ENCODE measurements at regions not wholly inside any gene's neighbourhood (a gene's known extent, or its start where the extent isn't known, plus 50 kb on each side); places are given as distances from the start of the nearest gene placed in this dataset.

DNA sequence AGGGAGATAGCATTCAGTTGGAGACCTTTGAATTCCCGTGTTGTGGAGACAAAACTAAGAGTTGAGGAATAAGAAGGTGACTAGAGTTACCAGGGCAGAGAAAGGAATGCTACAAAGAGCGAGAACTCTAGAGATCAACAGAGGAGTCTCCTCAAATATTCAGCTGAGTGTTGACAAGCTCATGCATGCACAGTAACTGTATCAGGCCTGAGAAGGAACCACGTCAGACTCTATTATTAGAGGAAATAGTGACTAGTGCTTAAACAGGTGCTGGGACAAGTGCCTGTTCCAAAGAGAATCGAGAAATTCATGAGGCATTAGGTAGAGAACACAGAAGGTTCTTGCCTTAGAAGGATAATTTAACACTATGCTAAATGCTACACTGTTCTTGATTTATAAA lies 333.8 kb upstream of the CHORDC1 start:
- no peak for TF ChIP-seq RORB (CRISPR knock-in tag; IDR thresholded peaks at IDR 0.05)
- TF ChIP-seq CREB1 (CRISPR knock-in tag; IDR thresholded peaks at IDR 0.05) = no peak
- TF ChIP-seq, protein P1, sequence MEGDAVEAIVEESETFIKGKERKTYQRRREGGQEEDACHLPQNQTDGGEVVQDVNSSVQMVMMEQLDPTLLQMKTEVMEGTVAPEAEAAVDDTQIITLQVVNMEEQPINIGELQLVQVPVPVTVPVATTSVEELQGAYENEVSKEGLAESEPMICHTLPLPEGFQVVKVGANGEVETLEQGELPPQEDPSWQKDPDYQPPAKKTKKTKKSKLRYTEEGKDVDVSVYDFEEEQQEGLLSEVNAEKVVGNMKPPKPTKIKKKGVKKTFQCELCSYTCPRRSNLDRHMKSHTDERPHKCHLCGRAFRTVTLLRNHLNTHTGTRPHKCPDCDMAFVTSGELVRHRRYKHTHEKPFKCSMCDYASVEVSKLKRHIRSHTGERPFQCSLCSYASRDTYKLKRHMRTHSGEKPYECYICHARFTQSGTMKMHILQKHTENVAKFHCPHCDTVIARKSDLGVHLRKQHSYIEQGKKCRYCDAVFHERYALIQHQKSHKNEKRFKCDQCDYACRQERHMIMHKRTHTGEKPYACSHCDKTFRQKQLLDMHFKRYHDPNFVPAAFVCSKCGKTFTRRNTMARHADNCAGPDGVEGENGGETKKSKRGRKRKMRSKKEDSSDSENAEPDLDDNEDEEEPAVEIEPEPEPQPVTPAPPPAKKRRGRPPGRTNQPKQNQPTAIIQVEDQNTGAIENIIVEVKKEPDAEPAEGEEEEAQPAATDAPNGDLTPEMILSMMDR (IDR thresholded peaks at IDR 0.05) = no peak
- no peak for TF ChIP-seq ATF1 (CRISPR knock-in tag; IDR thresholded peaks at IDR 0.05)
- TF ChIP-seq ATF3 (CRISPR knock-in tag; conservative IDR thresholded peaks at IDR 0.05) = no peak
- no peak for TF ChIP-seq ETV6 (CRISPR knock-in tag; IDR thresholded peaks at IDR 0.05)
- no peak for TF ChIP-seq NR2C2 (CRISPR knock-in tag; IDR thresholded peaks at IDR 0.05)
